Stimulated activated naive CD8-positive, alpha-beta T cell treated with anti-CD3 and anti-CD28 coated beads, Interleukin-15, amount 100 ng/mL, for 72 hours (primary cell): ENCODE measurements at regions not wholly inside any gene's neighbourhood (a gene's known extent, or its start where the extent isn't known, plus 50 kb on each side); places are given as distances from the start of the nearest gene placed in this dataset.
"Not testable (repeated sequence)": the region's sequence is repeated elsewhere in the genome, so short reads cannot be mapped to it uniquely, and the experiment has no call there.

Experiments
- ATAC-seq: fragments of 150-1000 bp; cut with Tn5 transposase; 2 replicates; pipeline ENCODE4 v1.10.0; 2021; ENCODE audit warnings: mild to moderate bottlenecking, moderate library complexity
- DNase-seq, 2 donors: peaks; one replicate each; pipeline ENCODE4 v3.0.0; 2021 to 2022
- H3K27ac Mint-ChIP-seq, 2 donors: one replicate each; pipeline ENCODE4 v1.8.0; 2022; ENCODE audit warnings: mild to moderate bottlenecking in 2 of 2, mixed read lengths in 2 of 2, moderate library complexity in 2 of 2
- H3K27me3 Mint-ChIP-seq: one replicate; pipeline ENCODE4 v1.8.0; 2022; ENCODE audit warnings: mixed read lengths
- H3K4me1 Mint-ChIP-seq: one replicate; pipeline ENCODE4 v1.8.0; 2022; ENCODE audit warnings: mild to moderate bottlenecking, mixed read lengths
- H3K4me3 Mint-ChIP-seq, 2 donors: one replicate each; pipeline ENCODE4 v1.8.0; 2022; ENCODE audit warnings: mild to moderate bottlenecking in 2 of 2, mixed read lengths in 2 of 2, moderate library complexity in 1 of 2
- H3K9me3 Mint-ChIP-seq, 2 donors: one replicate each; pipeline ENCODE4 v1.8.0; 2022; ENCODE audit warnings: mixed read lengths in 2 of 2

DNA sequence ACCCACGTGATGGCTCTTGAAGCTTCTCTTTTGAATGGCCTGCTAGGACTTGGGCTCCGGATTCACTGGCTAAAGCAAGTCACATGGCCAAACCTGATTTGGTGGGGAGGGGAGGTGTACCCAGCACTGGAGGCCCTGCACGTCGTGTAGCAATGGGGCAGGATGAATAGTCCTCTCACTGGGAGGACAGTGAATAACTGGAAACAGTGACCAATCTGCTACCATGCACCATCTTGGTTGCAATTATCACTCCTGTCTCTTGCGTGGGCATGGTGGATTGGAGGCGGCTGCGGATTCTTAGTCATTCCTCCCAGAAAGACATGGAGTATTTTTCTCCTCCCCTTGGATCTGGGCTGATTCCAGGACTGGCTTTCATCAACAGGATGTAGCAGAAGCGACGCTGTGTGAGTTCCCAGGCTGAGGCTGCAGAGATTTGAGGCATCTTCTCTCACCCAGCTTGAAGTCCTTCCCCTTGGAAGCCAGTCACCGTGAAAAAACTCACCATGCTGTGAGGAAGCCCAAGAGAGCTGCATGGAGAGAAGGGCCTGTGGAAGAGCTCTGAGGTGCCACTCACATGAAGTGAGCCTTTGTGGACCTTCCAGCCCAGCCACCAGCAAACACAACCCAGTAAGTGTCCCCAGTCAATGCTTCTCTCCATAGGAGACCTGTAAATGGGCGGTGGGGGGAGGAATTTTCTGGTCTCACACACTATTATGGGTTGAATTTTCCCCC is 70.4 kb downstream of the IGLL1 start:
- Mint-ChIP-seq H3K4me1 (no peaks in the 10 kb centered on the region), H3K9me3 (no peaks in the 10 kb centered on the region), H3K4me3 (no peak overlapping the region), H3K27me3 (no peaks in the 10 kb centered on the region), H3K27ac (no peak overlapping the region)
- ATAC-seq (no peak), DNase-seq (no peak)

- DNase-seq (no peak), ATAC-seq (no peak)
- Mint-ChIP-seq H3K27me3 (no peaks in the 10 kb centered on the region), H3K4me3 (no peak overlapping the region), H3K27ac (no peak overlapping the region), H3K4me1 (no peaks in the 10 kb centered on the region), H3K9me3 (no peaks in the 10 kb centered on the region)
Measured at GRCh38 chr22:23504516-23504915, 75.6 kb downstream of the IGLL1 start.

DNA sequence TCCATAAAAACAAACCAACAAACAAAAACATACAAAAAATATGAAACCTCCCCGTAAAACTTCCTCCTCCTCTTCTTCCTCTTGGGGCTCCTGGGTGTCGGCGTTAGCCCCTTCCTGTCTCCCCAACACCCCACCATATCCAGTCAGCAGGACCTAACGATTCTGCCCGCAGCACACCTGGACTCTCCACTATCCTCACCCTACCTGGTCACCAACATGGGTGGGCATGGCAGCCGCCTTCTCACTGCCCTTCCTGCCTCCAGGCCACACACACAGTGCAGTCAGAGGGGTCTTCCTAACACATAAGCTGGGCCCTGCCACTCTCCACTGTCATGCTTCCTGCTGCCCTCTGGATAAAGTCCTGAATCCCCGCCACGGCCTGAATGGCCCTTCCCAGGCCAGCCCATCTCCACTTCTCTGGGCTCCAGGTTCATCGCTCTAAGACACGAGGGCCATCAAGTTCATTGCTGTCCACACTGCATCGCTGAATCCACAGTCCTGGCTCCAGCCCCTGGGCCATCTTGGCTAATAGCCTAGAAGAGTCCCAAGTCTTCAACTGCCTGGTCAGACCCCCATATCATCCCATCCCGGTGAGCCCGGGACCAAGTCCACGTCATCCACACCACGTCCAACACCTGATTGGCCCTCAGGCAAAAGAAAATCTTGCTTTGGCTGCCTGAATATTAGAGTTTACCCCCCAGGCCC is 76.2 kb downstream of the IGLL1 start:
- Mint-ChIP-seq H3K4me1 (no peaks in the 10 kb centered on the region), H3K4me3 (no peak overlapping the region), H3K9me3 (no peaks in the 10 kb centered on the region), H3K27me3 (no peaks in the 10 kb centered on the region), H3K27ac (no peak overlapping the region)
- ATAC-seq (no peak), DNase-seq (no peak)

DNA sequence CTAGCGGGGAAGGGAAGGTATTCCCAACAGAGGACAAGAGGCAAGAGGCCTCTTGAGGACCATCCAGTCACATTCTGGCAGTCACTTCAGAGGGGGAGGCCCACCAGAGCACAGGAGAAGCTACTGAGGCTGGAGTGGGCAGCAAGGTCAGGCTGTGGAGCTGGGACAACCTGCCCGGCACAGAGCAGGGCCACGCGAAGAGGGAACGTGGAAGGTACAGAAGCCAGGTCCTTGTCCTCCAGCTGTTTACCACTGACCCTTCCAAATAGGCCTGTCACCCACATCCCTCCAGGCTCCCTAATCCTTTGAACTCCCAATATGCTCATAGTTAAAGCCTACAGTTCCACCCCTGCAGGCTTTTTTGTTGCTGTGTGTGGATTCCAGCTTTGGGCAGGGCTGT is 76.9 kb downstream of the IGLL1 start:
- Mint-ChIP-seq H3K4me3 (no peak overlapping the region), H3K27me3 (no peaks in the 10 kb centered on the region), H3K4me1 (no peaks in the 10 kb centered on the region), H3K27ac (no peak overlapping the region), H3K9me3 (no peaks in the 10 kb centered on the region)
- no peak for ATAC-seq
- no peak for DNase-seq

DNA sequence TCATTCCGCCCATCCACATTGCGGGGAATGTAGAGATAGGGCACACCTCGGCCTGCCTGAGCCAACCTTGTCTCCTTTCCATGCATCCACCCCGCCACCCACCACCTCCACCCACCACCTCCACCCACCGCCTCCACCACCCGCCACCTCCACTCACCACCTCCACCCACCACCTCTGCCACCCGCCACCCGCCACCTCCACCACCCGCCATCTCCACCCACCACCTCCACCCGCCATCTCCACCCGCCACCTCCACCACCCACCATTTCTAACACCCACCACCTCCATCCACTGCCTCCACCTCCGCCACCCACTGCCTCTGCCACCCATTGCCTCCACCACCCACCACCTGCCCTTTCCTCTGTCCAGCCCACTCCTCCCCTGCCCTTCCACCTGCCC is 78.4 kb downstream of the IGLL1 start:
- Mint-ChIP-seq H3K4me1 (no peaks in the 10 kb centered on the region), H3K27me3 (no peaks in the 10 kb centered on the region)

DNA sequence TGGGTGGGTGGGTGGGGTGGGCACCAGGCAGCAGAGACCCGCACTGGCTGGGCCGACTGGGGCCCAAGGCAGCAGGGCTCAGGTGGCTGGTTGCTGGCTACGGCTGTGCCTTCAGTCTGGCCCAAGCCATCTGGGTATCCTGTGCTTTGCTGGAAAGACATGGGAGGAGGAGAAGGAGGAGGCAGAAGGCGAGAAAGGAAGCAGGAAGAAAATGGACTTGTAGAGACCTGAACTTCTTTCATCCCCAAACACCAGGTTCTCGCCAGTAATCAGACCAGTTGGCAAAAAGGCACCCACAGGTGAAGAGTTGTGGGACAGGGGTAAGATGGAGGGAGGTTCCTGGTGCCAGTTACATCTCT is 78.8 kb downstream of the IGLL1 start:
- Mint-ChIP-seq H3K4me1 (peaks cover 2% of the 10 kb centered on the region), H3K4me3 (no peak overlapping the region), H3K27ac (no peak overlapping the region), H3K9me3 (no peaks in the 10 kb centered on the region), H3K27me3 (peaks cover 3% of the 10 kb centered on the region)
- ATAC-seq = no peak
- DNase-seq = peak in 1 of 2 donors; percentile 2

More for the DNA sequence above, 78.4 kb downstream of the IGLL1 start:
- DNase-seq = no peak
- peak; percentile 54 for ATAC-seq
- Mint-ChIP-seq H3K9me3 (no peaks in the 10 kb centered on the region), H3K4me3 (no peak overlapping the region), H3K27ac (no peak overlapping the region)

DNA sequence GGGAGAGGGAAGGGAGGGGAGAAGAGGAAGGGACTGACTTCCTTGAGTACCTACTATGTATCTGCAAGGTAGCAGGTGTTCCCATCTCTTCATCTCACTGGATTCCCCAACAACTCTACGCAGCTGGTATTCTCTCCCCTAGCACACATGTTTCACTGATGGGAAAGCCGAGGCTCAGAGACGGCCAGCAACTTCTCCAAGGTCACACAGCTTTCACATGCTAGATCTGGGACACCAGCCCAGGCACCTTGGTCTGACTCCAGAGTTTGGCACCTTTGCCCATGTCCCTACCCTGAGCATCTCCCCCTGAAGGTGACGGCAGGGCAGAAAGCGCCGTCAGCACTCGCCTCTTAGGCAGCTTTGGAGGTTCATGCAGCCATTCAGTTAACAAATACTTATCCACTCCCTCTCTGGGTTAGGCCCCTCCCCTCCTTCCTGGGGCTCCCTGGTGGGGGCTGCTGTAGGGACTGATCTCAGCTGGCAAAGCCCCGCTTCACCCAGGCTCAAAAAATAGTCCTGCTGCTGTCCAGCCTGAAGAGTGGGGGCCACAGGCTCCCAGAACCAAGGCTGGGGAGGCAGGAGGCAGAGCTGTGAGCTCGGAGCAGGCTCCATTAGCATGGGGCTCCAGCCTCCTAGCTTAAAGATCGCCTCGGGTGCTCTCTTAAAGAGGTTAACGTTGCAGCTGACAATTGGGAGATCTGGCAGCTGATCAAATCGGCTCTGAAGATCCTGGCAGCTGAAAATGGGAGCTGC is 79.4 kb downstream of the IGLL1 start:
- no peak for ATAC-seq
- H3K27ac Mint-ChIP-seq = no peak overlapping the region
- DNase-seq = no peak
- no peak overlapping the region for H3K4me3 Mint-ChIP-seq
- H3K4me1 Mint-ChIP-seq = peaks cover 8% of the 10 kb centered on the region
- no peaks in the 10 kb centered on the region for H3K9me3 Mint-ChIP-seq
- peaks cover 8% of the 10 kb centered on the region for H3K27me3 Mint-ChIP-seq

- DNase-seq (no peak), ATAC-seq (no peak)
- Mint-ChIP-seq H3K9me3 (no peaks in the 10 kb centered on the region), H3K27ac (peak overlapping the region in 1 of 2 donors; percentile 41), H3K27me3 (peaks cover 8% of the 10 kb centered on the region), H3K4me3 (no peak overlapping the region), H3K4me1 (peaks cover 8% of the 10 kb centered on the region)
Measured at GRCh38 chr22:23499845-23500500, 80.1 kb downstream of the IGLL1 start.

DNA sequence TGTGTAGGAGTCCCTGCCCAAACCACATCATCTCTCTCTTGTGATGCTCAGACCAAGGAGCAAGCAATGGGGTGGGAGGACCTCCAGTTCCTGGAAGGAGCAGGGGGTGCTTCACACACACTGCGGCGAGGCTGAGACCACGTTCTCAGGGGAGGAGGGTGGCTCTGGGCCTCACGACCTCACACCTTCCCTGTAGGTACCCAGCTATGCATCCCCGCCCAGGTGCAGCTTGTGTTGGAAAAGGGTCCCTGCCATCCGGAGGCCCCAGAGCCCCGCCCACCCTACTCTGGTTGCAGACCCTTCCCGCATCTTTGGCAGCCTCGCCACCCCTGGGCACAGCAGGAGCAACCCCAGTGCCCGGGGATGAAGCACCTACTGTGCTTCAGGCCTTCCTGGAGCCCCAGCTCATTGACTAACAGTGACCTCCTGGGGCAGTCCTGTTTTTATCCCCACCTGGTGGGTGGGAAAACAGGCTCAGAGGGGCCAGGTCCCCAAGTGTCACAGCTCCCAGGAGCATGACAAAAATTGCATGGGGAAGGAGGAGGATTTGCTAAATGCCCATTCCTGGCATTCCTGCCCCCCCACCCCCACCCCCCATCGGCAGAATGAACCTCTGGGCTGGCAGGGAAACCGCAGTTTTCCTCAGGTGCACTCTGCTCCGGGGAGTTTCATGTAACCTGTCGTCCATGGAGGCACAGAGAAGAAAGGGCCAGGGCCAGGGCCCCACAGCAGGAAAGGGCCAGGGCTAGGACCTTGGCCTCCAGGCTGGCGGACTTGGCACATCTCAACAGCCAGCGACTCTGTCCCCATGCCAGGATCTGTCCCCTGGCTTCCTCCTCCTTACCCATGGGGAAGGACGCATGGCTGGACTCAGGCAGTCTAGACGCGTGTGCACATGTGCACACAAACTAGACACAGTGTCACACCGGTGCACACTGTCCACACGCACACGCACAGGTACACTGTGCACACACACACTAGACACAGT is 81.0 kb downstream of the IGLL1 start:
- DNase-seq (no peak), ATAC-seq (no peak)
- Mint-ChIP-seq H3K4me1 (peaks cover 8% of the 10 kb centered on the region), H3K27me3 (peaks cover 8% of the 10 kb centered on the region), H3K4me3 (no peak overlapping the region), H3K27ac (no peak overlapping the region), H3K9me3 (no peaks in the 10 kb centered on the region)

GRCh38 chr22:23497889-23498288 is 82.2 kb downstream of the IGLL1 start:
- not testable (repeated sequence) for H3K27me3 Mint-ChIP-seq, DNase-seq, H3K9me3 Mint-ChIP-seq, H3K27ac Mint-ChIP-seq, H3K4me3 Mint-ChIP-seq, ATAC-seq, H3K4me1 Mint-ChIP-seq

GRCh38 chr22:23497016-23497885 is 82.8 kb downstream of the IGLL1 start:
- Mint-ChIP-seq H3K9me3 (no peaks in the 10 kb centered on the region), H3K27me3 (peaks cover 14% of the 10 kb centered on the region), H3K27ac (peak overlapping the region in 1 of 2 donors; percentile 5), H3K4me1 (peaks cover 8% of the 10 kb centered on the region), H3K4me3 (no peak overlapping the region)
- ATAC-seq (no peak), DNase-seq (no peak)

DNA sequence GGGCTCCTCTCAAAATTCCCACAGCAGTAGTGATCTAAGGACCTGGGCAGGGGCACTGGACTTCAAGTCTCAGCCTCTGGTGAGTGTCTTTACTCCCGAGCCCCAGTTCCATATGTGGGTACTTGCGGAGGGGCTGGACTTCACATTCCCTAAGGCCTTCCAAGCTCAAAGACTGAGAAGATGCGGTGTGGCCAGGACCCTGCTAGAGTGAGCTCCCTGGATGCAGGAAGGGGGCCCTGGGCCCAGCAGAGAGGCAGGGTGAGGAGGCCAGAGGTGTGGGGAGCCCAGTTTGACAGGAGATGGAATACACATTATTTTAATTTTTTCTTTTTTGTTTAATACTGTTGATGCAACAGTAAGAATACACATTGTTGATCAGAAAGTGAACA is 83.7 kb downstream of the IGLL1 start:
- peaks cover 14% of the 10 kb centered on the region for H3K27me3 Mint-ChIP-seq
- H3K4me3 Mint-ChIP-seq = no peak overlapping the region
- no peak for DNase-seq
- ATAC-seq = no peak
- no peaks in the 10 kb centered on the region for H3K9me3 Mint-ChIP-seq
- H3K4me1 Mint-ChIP-seq = peaks cover 8% of the 10 kb centered on the region
- H3K27ac Mint-ChIP-seq = no peak overlapping the region

DNA sequence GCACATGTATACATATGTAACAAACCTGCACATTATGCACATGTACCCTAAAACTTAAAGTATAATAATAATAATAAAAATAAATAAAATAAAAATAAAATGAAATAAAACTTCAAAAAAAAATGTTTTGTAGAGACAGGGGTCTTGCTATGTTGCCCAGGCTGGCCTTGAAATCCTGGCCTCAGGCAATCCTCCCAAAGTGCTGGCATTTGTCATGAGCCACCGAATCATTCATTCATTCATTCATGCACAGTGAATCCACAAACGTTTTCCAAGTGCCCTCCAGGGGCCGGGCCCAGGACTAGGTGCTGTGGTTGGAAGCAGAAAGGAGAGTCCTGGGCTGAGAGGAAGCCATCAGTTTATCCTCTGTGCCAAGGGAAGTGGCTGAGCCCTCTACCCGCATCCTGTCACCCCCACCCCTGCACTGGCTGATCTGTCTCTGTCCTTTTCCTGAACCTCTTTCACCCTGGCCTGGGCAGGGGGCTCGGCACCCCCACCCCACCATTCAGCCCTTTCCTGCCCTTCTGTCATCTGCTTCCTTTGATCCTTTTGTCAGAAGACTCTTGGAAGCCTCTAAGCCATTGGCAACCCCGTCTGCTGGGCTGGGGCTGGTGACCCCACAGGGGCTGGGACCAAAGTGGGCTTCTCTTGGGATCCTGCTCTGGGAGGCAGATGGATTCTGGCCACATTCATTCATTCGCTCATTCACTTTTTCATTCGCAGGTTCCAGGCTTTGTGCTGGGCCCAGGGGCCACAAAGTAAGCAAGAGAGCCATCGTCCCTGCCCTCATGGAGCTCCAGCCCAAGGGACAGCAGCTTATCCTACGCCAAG is 84.3 kb downstream of the IGLL1 start:
- DNase-seq (no peak), ATAC-seq (no peak)
- H3K4me1 Mint-ChIP-seq = peaks cover 8% of the 10 kb centered on the region
- no peaks in the 10 kb centered on the region for H3K9me3 Mint-ChIP-seq
- no peak overlapping the region for H3K4me3 Mint-ChIP-seq
- peak overlapping the region; percentile 81 to 85 for H3K27ac Mint-ChIP-seq
- peaks cover 14% of the 10 kb centered on the region for H3K27me3 Mint-ChIP-seq
